HUDEP-2 (cell line): ENCODE measurements at regions not wholly inside any gene's neighbourhood (a gene's known extent, or its start where the extent isn't known, plus 50 kb on each side); places are given as distances from the start of the nearest gene placed in this dataset.

Experiments used
- DNase-seq, 76 experiments: peaks; one replicate each; lab custom pipeline; 2025; ENCODE audit not compliant: unreplicated experiment in 76 of 76; lab: John Stamatoyannopoulos, UW

DNA sequence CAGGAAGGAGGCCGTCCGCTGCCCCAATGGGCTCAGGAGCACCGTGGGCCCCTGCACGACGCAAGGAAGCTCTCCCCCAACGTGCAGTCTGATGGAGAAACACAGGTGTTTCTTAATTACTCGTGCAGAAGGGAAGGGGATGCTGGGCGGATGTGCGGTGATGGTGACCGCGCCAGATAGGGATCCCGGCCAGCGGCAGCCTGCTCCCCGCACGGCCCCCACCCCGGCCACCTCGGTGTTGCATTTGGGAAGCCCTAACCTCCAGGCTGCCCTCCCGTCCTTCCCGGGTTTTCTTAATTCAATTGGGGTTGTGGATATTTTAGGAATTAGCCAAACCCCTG is 254.4 kb downstream of the ZNF536 start:
- no peak for DNase-seq

DNA sequence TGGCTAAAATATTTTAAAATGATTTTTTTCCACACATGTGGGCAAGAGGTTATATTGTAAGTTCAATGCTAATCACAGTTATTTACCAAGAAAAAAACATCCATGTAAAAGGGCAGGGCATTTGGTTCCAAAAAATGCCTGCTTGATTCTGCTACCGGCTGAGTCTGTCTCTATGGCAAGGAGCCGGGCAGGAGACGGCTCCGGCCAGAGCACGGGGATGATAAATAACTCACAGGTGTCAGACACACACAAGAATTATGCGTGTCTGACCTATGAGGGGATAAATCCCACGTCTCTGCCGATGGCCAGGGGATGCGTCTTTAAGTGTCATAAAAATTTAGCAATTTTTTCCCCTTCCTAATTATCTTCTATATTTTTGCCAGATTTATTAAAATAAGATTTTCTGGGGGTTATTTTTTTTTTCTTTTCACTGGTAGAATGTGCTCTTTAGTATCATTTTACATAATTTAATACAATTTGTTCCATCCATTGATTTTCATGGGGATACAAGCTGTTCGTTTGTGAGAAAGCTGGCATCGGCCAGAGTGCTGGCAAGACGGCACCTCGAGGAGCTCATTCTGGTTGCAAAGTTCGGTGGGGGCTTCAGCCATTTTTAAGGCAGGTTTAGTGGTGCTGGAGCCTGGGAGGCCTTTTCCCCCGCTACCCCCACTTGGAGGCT is 253.9 kb downstream of the ZNF536 start:
- no peak for DNase-seq

DNA sequence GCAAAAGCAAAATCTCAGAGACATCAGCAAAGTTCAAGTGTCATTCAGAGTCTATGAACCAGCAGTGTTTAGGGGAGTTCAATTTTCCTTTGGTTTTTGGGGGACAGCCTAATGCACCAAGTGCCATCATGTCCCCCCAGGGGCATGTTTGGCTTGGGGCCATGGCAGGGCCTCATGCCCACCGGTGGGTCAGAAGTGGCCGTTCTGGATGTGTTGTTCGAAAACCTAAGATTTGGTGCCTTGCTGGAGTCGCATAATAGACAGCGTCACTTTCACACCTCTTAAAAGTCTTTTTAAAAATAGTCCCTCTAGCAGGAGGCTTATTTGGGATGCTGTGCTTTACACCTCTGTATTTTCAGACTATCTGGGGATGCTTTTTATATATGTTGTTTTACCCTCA is 250.1 kb downstream of the ZNF536 start:
- DNase-seq: no peak

DNA sequence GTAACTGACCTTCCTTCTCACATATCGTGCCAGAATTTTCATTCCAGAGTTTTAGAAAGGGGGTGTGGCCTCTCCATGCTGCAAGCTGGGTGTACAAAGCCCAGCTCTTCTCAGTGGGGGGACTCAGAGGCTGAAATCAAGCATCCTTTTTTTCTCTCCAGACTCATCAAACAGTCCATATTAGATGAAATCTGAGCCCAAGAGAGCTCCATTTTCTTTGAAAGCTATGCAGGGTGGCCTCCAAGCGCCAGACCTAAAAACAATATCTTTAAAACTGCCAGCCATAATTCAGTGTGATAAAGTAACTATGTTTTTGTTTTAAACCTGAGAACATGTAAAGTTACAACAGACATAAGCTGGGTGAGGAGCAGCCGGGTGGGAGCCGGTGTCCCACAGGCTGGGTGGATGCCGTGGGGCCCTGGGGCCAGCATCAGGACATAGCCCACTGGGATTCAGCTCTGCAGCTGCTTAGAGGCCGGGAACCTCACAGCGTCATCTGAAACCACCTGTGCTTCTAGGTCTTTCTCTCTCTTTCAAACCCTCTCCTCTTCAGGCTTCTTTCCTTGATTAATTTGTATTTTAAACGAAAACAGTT is 249.2 kb downstream of the ZNF536 start:
- no peak for DNase-seq

DNA sequence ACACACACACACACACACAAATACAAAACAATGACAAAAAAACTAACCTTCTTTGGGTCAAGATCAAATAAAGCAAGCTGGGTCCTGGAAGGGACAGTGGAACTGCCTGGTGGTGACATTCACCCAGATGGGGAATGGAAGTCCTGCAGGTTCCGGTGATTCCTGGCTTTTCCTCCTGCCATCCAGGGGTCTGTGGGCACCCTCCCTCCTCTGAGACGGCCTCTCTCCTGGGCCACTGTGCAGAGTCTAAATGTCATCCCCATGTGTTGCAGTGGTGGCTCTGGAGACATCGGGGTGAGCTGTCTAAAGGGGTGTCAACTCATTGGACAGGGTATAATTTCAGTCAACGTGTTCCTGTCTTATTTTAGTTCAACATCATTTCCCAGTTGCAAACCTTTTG is 248.2 kb downstream of the ZNF536 start:
- DNase-seq: no peak

DNA sequence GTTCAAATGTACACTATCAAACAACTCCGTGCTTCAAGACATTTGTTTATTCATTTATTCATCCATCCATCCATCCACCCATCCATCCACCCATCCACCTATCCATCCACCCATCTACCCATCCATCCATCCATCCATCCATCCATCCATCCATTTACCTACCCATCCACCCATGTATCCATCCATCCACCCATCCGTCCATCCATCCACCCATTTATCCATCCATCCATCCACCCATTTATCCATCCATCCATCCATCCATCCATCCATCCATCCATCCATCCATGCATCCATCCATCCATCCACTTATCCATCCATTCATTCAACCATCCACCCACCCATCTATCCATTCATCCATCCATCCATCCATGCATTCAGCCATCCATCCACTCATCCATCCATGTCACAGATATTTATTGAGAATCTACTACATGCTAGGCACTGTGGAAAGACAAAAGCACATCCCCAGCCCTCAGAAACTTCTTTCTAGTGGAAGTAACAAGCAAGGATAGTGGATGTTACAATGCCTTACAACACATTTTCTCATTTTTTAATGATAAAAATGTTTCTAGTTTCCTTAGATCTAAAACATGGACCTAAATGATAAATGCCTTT is 237.6 kb downstream of the ZNF536 start:
- DNase-seq: no peak

DNA sequence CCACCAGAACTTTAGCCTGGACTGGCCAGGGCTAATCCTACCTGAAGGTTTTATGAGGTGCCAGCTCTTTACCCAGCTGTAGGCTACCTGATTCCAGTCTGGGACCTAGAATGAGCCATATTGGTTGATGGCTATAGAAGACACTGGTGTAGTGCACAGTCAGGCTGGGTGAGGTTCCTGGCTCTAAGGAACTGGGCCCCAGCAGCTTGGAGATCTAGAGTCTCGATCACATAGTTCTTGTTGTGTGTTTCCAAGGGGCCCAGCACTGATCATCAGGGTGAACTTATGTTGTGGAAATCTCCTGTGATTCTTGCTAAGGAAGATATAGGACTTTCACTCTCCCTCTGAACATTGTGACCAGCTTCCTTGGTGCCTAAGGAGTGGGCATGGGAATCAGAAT is 236.3 kb downstream of the ZNF536 start:
- no peak for DNase-seq
